SK-N-SH (cell line): ENCODE measurements at regions not wholly inside any gene's neighbourhood (a gene's known extent, or its start where the extent isn't known, plus 50 kb on each side); places are given as distances from the start of the nearest gene placed in this dataset.

Source experiments
- CTCF ChIP-seq: fragments of 200-600 bp; sonication (generic); IDR thresholded peaks from 2 replicates; pipeline ENCODE4 v1.6.1; 2017; ENCODE audit warnings: antibody characterized with exemption, mild to moderate bottlenecking, moderate library complexity
- EZH2phosphoT487 ChIP-seq: fragments of 200-600 bp; sonication (generic); IDR thresholded peaks from 2 replicates; pipeline ENCODE4 v1.6.1; 2017; ENCODE audit warnings: low read depth, mixed run types, mild to moderate bottlenecking, antibody characterized with exemption, moderate library complexity, borderline replicate concordance
- GABPA ChIP-seq: IDR thresholded peaks from 2 replicates; pipeline ENCODE4 v1.4.0; 2012; ENCODE audit warnings: low read depth, mild to moderate bottlenecking
- POLR2AphosphoS5 ChIP-seq: IDR thresholded peaks from 2 replicates; pipeline ENCODE4 v1.6.1; 2012; ENCODE audit warnings: low read depth, low read length
- REST ChIP-seq: IDR thresholded peaks from 2 replicates; pipeline ENCODE4 v1.6.1; 2012; ENCODE audit warnings: mild to moderate bottlenecking, low read depth, low read length, moderate library complexity
- YY1 ChIP-seq: IDR thresholded peaks from 2 replicates; pipeline ENCODE4 v1.4.0; 2012; ENCODE audit warnings: low read depth, mild to moderate bottlenecking

- TF ChIP-seq CTCF (no peak), REST (no peak), GABPA (no peak), YY1 (no peak), POLR2AphosphoS5 (no peak), EZH2phosphoT487 (no peak)
Measured at GRCh38 chr3:96548073-96548472, 266.3 kb upstream of the EPHA6 start.
